Activated CD4-positive, CD25-positive, alpha-beta regulatory T cell treated with anti-CD3 and anti-CD28 coated beads, Interleukin-2, amount 50 U/mL, for 72 hours (primary cell): ENCODE measurements at regions not wholly inside any gene's neighbourhood (a gene's known extent, or its start where the extent isn't known, plus 50 kb on each side); places are given as distances from the start of the nearest gene placed in this dataset.
"Not testable (repeated sequence)": the region's sequence is repeated elsewhere in the genome, so short reads cannot be mapped to it uniquely, and the experiment has no call there.

ENCODE experiments used
- DNase-seq: peaks from one replicate; pipeline ENCODE4 v3.0.0; 2021

DNA sequence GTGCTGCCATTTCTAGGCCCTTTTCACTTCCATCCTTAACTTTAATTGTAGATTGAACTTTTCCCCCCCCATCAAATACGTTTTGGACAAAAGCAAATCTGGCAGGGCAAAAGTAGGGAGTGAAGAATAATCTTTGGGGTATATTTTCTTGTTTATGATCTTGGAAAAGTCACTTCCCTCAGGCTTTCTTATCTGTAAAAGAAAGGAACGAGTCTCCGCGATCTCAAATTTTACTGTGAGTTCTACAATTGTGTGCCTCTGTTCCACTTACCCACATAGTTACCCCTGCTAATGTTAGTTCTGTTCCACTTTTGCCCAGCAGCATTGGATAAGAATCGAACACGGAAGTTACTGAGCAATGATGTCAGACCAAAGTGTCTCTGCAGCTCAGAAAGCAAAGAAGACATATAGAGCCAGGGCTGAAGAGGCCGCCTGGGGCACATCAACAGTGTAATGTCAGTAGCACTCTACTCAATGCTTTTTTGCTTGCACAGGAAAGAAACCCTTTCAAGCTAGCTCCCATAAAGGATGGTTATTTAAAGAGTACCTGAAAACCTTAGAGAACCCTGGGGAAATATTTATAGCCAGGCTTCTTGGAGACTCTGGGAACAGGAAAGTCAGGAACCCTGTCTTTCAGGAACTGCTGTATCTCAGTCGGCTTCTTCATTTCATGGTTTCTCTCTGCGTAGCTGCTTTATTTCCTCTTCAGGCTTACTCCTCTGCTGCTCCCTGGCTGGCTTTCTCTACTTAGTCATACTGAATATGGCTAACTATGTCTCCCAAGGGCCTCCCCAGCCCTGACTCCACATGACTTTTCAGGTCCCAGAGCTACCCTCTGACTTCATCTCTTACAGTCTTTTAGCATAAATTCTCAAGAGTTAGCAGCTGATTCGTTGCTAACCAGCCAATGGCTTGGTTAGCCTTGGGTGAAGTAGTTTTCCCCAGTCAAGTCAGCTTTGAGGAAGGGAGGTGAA, 123.7 kb upstream of the FAM3C start:
- no peak for DNase-seq

DNA sequence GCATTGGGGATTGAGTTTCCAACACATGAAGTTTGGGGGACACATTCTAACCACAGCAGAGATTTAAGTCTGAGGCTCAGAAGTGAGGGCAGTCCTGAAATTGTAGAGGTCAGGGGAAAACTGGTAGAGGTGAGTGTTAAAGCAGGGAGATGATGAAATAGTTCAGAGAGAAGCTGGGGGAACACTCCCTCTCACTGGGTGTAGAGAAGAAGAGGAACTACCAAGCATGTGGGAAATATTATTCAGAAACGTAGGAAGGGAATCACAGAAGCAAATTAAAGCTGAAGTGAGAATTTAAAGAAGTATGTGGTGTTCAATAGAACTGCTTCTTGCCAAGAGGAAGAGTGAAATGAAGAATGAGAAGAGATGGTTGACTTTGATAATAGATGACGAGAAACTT, 121.5 kb upstream of the FAM3C start:
- DNase-seq: no peak

DNA sequence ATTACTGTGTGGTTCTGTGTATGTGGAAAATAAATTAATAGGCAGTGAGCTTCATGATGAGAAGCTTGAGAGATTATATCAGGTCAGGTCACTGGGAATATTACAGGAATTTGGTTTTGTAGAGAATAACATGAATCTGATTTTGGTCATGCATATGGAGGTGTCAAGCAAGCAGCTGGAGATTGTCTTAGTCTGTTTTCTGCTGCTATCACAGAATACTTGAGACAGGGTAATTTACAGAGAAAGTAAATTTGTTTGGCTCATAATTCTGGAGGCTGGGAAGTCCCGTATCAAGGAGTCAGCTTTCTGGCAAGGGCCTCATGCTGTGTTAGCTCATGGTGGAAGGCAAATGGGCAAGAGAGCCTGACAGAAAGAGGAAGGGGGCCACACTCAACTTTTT, 120.7 kb upstream of the FAM3C start:
- DNase-seq: no peak

DNA sequence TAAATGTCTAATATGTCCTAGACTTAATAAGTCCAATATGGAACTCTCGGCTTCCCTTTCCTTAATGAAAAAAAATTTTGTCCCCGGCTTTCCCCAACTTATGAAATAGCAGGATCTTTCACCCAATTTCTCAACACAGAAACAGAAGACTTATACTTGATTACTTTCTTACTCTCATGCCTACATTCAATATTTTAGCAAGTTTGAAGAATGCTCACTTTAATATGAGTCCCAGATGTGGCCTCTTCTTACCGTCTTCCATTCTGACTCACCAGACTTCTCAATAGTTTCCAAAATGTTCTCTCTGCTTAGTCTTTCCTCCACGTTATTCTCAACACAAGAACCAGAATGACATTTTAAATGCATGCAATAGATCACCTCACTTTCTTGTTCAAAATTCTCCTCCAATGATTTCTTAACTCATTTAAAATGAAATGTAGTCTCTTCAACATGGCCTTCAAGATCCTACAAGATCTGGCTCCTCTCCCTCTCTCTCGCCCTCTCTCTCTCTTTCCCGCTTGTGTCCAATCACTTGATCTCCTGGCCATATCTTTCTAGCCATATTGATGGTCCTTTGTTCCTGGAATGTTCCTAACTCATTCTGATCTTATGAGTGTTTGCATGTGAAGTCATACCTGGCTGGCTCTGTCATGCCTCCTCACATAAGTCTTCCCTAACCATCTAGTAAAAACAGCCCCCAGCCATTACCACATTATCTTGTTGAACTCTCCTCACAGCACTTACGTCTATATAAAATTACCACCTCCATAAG, 119.7 kb upstream of the FAM3C start:
- no peak for DNase-seq

DNA sequence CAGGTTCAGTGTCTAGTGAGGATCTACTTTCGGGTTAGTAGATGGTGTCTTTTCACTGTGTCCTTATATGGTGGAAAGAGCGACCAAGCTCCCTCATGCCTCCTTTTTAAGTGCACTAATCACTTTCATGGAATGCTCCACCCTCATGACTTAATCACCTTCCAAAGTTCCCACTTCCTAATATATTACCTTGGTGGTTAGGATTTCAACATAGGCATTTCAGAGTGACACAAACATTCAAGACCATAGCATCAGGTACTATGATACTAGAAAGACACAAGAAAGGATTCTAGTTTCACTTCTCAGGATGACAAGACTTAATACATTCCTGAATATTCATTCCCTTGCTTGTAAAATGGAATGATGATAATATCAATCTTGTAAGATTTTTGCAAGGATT, 119.1 kb upstream of the FAM3C start:
- DNase-seq: no peak

DNA sequence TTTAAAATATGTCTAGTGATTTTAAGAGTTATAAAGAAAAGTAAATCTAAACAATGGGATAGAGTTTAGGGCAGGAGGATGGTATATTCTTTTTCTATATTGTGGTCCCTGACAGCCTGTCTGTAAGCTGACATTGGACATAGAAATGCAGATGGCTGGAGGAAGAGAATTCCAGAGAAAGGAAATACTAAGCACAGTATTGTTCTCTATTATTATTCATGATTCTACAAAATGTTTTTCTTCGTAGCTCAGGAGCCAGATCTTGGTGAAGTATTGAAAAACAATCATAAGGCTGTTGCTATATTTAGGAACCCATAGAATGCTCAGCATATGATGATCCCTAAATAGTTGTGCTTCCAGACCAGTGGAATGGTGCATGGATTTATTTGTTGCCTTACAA, 117.0 kb upstream of the FAM3C start:
- no peak for DNase-seq

DNA sequence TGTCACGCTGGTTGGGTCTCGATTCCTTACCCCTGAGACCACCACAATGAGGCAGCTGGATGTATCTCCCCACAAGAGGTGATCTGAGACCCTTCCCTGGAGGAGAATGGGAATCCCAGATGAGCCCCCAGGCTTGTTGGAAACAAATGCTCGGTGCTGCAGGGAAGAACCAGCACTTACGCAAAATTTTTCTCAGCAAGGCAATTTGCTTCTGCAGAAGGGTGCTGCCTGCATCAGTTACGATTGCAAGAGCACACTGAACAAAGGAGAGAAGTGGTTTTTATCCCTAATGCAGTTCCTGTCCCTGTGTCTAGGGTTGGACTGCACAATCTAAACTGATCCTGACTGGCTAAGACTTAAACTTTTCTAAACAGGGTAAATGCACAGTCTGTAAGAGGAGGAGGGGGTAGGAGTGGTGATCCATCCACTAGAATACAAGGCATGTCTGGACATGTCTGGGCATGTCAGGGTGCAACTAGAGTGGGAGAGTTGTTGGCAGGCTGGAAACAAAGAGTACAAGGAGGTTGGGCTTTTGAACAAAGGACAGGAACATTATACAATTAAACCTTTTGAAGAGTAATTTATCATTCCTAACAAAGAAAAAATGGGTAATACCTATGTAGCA, 114.9 kb upstream of the FAM3C start:
- DNase-seq: no peak

DNA sequence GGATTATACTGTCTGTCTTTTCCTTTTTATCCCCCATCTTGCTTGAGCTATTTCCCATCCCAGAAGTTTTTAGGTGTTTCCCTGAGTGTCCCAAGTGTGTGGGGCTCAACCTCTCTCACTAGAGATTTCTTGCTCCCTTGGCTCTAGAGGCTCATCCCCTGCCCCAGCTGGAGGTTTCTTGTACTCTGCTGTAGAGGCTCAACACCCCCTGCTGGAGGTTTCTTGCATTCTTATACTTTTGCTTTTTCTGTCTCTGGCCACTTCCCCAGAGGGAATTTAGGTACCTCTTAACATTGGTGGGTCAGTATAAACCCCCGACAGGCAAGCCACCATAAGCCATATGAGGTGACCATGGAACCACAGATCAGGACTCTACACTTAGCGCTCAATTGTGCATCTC, 114.2 kb upstream of the FAM3C start:
- DNase-seq: no peak

DNA sequence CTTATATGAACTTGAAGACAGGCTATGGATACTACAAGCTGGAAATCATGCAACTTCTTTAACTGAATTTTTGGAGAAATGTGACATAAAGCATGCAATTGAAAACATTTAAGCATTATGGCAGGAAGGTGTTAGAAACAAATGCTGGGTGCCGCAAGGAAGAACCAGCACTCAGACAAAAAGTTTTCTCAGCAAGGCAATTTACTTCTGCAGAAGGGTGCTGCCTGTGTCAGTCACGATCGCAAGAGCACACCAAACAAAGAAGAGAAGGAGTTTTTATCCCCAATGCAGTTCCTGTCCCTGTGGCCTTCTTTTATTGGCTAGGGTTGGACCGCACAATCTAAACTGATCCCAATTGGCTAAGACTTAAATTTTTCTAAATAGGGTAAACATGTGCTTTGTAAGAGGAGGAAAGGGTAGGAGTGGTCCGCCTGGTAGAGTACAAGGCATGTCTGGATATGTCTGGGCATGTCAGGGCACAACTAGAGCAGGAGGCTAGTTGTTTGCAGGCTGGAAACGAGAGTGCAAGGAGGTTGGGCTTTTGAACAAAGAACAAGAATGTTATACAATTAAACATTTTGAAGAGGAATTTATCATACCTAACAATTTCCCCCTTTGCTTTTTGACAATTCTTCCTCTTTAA, 109.6 kb upstream of the FAM3C start:
- DNase-seq: no peak

DNA sequence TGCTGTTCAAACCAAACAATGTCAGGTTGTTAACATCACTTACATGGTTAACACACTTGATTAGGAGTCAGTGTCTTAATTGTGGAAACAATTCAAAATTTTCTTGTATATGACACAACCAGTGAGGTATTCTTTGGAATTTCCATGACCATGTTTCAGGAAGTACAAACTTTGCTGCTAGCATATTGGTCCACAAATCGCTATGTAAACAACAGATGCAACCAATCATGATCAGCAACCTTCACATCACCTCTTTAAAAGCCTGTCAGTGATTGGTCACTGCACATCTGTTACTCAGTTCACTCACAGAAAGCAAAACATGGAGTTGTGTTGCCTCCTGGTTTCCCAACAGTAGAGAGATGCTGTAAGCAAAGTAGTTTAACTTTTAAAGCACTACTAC, 108.9 kb upstream of the FAM3C start:
- no peak for DNase-seq

DNA sequence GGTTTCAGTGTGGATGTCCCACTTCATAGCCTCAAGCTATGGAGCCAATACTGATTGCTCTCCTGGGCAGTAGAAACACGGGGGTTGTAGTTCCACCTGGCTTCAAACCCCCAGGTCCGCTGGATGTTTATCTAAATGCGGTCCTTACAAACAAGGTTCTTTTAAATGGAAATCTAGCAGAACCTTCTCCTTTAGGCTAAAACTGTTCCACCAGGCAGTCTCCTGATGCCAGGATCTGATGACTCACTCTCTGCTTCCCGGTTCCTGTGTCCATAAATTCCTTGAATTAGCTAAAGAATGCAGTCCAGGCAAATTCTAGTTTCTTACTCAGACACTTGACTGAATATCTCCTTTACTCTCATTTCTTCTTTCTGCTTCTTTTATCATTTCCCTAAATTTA, 108.4 kb upstream of the FAM3C start:
- DNase-seq: no peak

DNA sequence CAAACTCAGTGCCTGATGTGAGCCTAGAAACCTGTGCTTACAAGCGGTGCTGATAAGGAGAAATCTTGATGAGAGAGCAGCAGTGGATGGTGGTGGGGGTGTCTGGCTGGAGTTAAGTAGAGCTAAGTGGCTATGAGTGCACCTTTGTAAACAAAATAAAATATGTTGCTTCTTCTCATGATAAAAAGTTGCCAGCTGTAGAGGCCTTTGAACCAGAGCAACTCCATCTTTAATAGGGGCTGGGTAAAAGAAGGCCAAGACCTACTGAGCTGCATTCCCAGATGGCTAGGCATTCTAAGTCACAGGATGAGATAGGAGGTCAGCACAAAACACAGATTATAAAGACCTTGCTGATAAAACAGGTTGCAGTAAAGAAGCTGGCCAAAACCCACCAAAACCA, 107.6 kb upstream of the FAM3C start:
- no peak for DNase-seq

DNA sequence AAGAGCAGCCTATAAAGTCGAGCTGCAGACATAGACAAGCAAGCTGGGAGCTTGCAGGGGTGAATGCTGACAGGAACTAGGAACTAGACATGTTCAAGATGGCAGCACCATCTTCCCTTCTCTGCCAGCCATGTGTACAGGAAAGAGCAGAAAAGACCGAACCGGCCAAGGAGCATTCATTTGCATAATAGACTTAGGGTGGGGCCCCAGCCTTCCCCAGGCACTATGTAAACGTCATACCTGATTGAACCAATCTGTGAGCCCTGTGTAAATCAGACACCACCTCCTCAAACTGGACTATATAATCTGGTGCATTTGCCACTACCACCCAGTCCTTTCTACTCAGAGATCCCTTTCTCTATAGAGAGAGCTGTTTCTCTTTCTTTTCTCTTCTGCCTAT, 106.9 kb upstream of the FAM3C start:
- no peak for DNase-seq

DNA sequence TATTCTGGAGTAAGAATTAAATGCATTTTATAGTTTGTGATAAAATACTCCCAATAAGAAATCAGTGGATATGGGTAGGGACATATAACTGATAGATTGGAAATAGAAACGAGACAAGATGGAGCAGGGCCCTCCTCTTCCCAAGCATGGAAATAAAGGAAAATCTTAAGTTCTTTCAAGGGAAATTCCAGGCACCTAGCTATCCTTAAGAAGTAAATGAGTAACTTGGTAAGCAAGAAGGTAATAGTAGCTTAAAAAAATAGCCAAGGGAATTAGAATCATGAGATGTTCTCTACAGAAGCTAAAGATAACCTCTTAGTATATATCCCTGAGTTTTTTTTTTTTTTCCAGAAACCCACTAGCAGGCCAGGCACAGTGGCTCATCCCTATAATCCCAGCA, 105.5 kb upstream of the FAM3C start:
- no peak for DNase-seq

DNA sequence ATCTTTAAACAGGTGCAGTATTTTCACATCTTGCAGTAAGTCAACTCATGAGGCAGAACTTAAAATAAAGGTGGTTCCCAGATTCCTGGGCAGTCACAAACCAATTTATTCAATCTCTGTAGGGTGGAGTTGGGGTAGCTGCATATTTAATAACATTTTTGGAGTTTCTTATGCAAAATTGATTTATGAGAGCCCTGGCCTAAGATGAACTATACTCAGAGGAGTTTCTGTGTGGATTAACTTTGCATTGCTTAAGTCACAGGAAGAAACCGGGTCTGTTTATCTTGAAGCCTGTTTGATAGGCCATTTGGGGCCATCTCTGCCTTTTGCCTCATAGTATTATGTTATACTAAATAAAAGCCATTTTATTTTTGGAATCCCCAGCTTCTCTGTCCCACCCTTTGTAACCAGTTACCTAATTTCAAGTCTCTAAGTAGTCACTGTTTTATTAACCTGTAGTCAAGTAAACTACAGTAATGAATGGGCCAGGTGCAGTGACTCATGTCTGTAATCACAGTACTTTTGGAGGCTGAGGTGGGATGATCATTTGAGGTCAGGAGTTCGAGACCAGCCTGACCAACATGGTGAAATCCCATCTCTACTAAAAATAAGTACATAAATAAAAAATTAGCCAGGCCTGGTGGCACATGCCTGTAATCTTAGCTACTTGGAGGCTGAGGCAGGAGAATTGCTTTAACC, 104.4 kb upstream of the FAM3C start:
- no peak for DNase-seq

DNA sequence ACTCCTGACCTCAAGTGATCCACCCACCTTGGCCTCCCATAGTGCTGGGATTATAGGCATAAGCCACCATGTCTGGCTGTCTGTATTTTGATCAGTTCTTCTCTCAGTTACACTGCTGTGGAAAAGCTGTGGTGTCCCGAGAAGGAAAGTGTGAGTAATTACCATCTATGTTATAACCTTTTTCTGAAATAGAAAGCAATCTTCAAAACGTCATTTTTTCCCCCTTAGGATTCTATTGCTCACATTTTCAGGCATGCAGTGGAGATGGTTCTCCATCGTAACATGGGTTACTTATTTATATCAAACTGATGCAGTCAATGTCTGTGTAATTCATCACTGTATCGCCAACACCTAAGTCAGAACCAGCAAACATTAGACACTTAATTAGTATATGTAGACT, 103.5 kb upstream of the FAM3C start:
- DNase-seq: no peak

DNA sequence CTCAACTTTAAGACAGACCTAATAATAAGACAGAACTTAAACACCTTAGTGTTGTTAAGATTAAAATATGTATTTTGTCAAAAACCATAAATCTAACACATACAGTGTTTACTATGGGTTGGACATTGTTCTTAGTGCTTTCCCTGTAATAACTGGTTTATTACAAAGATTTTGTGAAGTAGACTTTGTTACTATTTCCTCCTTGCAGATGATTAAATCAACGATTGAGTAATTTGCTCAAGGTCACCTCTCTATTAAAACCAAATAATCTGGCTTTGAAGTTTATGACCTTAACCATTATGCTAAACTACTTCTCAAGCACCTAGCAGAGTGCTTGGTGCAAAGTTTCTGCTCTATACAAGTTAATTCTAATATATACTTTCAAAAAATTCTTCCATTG, 102.7 kb upstream of the FAM3C start:
- no peak for DNase-seq

DNA sequence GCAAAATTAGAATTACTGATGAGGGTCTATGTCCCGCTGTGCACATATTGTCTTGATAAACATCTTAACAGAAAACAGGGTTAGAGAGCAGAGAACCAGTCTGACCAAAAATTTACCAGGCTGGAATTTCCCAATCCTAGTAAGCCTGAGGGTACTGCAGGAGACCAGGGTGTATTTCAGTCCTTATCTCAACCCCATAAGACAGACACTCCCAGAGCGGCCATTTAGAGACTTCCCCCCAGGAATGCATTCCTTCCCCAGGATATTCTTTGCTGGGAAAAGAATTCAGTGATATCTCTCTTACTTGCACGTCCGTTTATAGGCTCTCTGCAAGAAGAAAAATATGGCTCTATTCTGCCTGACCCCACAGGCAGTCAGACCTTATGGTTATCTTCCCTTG, 101.4 kb upstream of the FAM3C start:
- not testable (repeated sequence) for DNase-seq

DNA sequence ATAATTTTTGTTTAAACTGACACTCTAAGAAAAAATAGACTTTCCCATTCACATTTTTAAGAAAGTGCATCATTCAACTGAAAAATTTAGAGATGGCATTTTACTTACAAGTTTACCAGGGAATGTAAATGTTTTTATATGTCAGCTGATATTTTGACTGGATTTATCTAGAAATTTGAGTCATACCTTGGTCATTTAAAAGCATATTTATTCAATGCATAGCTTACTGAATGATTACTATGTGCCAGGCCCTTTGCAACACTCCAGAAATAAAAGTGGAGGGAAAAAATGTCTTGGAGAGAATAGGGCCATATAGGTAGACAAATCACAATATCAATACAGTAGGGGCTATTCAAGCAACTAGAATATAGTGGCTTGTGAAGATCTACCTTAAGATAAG, 98.4 kb upstream of the FAM3C start:
- no peak for DNase-seq

DNA sequence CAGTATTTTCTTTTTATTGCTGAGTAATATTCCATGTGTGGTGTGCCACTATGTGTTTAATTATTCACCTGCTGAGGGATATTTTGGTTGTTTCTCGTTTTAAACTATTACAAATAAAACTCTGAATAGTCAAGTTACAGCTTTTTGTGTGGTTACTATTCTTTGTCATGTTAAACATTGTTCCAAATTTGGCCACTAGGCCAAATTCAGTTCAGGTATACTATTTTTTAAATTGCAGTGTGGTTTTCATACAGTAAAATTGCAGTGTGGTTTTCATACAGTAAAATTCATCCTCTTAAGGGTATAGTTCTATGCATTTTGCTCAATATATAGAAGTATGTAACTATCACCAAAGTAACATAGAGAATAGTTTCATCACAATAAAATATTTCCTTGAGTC, 97.4 kb upstream of the FAM3C start:
- no peak for DNase-seq

DNA sequence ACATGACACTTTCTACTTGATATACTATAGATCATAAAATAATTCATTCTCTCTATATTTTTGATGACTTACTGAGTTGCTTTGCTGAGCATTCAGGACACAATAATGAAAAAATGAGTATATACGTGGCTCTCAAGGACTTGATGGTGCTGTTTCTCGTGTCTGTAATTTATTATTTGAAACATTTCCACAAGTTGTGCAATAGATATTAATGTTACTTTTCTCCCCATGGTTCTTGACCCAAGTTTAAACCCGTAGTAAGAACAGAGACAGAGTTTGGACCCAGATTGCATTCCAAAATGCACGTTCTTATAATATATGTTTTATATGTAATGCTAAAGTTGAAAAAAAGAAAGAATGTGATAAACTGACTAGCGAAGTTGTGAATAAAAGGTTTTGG, 94.2 kb upstream of the FAM3C start:
- DNase-seq: no peak

DNA sequence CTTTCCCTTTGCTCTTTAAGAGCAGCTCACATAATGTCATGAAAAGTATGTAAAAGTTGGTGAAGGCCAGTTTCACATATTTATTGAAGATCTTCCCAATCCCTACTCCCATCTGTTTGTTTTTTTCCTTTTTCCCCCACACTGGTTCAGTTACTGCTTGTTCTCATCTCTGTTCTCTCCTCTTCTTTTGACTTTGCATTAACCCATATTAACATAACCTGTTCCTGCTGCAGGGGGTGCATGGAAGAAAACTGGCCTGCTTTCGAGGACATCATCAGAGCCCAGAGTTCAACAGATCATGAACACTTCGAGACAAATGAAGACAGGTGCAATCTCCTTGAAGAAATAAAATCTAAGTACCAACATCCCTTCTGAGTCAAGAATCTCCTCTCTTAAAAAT, 93.3 kb upstream of the FAM3C start:
- no peak for DNase-seq
